ENCODE measurements at regions not wholly inside any gene's neighbourhood (a gene's known extent, or its start where the extent isn't known, plus 50 kb on each side); places are given as distances from the start of the nearest gene placed in this dataset.
A peak's percentile ranks its signal among the peaks of the same experiment; 100 is the strongest.

- DNase-seq = no peak
These were observed 419.9 kb downstream of the TDRD15 start for GRCh38 chr2:21543630-21544029.

DNA sequence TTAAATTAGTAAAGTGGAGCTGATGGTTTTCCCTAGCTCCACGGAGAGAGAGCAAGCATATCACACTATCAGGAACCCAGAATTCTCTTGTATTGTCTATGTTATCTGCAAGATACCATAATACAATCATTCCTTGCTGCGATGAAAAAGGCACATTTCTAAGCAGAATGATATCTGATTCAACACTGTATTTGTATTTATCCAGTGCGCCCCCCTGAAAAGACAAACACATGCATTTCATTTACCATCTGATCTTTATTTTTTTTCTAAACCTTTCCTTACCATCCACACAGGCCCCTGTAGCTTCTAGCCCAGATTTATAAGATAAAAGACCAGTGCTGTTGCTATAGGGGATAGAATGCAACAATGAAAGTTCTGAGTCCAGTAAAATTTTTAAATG lies 420.6 kb downstream of the TDRD15 start:
- no peak for DNase-seq

DNA sequence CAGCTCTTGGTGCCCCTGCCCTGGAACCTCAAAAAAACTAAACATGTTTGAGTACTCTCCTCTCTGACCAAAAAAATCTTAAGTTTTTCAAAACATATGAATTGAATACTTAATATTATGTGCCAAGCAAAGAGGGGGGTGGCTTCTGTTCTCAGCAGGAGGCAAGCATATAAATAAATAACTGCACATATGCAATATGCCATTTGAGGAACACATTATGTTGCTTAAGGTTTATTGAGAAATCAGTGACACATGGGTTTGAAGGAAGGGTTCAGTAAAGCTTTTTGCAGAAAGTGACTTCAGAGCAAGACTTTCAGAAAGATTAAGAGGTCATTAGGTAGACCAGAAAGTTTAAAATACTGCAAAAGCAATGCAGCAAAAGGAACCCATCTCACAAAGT lies 429.2 kb downstream of the TDRD15 start:
- DNase-seq = no peak

DNA sequence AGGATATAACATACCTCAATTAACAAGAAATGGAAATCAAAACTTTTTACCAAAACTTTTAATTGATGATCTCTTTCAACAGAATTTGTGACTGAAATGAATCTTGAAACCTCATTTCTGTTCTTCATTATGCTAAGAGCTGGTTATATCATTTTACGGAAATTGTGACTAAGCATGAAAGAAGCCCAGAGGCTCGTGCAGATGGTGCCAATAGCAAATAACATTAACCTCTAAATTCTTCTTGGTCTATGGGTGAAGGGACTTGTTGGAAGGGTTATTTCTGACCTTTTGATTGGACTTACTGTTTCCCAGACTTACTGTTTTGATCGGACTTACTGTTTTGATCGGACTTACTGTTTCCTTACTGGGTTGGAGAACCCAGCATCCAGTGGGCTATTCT lies 435.6 kb downstream of the TDRD15 start:
- DNase-seq = no peak

- no peak for DNase-seq
These were observed 438.2 kb downstream of the TDRD15 start for GRCh38 chr2:21561965-21562364.

- no peak for DNase-seq
These were observed 443.6 kb downstream of the TDRD15 start for GRCh38 chr2:21567395-21567794.

- no peak for DNase-seq
These were observed 447.9 kb downstream of the TDRD15 start for GRCh38 chr2:21571686-21572085.

- DNase-seq = no peak
These were observed 456.6 kb downstream of the TDRD15 start for GRCh38 chr2:21580391-21580790.

DNA sequence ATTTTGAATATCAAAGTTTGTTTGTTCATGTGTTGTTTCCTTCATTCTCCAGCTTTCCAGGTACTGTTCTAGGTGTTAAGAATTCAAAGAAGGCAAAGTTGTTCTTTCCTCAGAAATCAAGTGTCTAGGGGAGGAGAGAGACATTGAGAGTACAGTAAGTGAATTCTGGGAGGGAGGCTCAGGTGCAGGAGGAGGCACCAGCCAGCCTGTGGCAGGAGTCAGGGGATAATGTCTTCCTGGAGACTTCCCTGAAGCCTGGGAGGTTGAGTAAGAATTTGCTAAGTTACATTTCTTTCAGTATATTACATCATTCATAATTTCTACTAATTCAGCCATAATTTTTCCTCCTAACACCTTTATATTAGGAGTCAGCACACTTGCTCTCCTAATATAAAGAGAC lies 462.1 kb downstream of the TDRD15 start:
- no peak for DNase-seq

DNA sequence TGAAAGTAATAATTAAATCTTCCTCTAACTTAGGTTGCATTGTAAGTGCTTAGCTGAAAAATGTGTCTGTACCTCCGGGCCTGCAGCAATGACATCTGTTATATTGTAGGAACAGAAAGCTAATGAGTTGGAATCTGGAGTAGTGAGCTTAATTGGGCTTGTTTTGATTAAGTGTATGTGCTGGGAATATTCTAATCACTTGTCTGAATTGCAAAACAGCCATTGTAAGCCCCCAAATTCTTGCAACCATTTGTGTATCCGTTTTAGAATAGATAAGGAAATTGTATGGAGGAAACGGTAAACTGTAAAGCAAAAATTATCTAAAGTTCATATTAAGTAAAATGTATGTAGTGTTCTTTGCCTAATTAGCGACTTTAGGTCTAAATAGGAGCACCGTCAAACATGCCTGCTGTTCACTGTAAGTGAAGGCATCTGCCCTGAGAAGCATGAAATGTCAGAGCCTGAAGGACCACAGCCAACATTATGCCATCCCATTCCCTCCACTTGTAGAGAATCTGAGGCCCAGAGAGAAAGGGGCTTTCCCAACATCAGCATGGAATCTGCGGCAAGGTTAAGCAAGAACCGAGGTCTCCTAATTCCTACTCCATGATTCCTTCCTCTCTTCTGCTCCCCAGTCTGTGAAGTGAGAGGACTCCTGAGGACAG lies 466.4 kb downstream of the TDRD15 start:
- no peak for DNase-seq

DNA sequence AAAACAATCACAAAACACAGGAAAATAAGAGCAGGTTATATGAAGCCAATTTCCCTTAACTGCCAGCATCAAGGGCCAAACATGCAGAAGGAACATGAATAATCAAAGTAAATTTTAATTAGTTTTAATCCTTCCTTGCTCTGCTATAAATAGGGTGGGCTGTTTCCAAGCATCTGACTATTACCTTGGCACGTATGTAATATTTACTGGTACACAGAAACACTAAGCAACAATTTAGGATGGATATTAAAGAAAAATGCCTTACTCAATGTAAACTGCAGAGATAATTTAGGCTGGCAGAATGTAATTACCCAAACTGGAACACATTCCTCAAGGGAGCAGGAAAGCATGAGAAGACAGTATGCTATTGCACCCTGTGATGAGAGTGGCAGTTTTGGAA lies 468.2 kb downstream of the TDRD15 start:
- no peak for DNase-seq

DNA sequence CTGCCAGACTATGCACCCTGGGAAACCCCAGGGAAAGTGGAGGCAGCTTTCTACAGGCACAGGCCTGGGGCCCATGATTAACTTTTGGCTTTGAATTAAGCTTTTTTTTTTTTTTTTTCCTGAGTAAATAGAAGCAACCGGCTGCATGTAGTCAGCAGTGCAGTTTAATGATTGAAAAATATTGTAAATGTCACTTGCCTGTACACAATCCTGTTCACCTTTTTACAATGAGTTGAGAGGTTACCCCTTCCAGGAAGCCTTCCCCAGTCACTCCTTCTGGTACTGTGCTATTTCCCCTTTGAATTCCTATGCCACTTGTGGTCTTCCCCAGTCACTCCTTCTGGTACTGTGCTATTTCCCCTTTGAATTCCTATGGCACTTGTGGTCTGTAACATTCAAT lies 475.6 kb downstream of the TDRD15 start:
- no peak for DNase-seq

- no peak for DNase-seq
These were observed 479.0 kb downstream of the TDRD15 start for GRCh38 chr2:21602789-21603188.

DNA sequence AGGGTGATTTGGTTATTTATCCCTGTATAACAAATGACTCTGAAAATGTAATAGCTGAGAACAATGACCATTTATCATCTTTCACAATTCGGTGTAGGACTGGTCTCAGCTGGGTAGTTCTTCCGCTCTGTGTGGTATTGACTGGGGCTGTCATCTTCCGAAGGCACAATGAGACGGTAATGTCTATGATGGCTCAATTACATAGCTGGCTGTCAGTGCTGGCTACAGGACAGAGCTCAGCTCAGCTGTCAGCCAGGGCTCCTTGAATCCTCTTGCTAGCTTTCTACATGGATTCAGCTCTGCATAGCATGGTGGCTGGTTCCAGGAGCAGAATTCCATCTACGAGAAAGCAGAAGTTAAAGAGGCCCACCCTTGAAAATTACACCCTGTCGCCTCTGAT lies 483.8 kb downstream of the TDRD15 start:
- no peak for DNase-seq

DNA sequence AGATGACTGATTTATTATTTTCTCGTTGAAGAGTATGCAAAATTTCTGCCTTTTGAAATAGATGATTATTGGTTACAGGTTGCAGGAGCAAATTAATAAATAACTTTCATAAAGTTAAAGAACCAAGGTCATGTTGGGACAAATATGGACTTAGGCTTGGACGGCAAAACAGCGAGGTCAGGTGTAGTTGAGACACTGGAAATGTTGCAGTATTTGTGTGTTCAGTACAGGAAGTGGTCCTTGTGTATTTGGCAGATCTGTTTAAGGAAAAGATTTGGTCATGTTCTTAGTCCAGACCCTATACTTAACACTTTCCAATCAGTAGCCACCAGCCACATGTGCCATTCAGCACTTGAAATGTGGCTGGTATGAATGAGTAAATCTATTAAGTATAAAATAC lies 486.5 kb downstream of the TDRD15 start:
- no peak for DNase-seq

DNA sequence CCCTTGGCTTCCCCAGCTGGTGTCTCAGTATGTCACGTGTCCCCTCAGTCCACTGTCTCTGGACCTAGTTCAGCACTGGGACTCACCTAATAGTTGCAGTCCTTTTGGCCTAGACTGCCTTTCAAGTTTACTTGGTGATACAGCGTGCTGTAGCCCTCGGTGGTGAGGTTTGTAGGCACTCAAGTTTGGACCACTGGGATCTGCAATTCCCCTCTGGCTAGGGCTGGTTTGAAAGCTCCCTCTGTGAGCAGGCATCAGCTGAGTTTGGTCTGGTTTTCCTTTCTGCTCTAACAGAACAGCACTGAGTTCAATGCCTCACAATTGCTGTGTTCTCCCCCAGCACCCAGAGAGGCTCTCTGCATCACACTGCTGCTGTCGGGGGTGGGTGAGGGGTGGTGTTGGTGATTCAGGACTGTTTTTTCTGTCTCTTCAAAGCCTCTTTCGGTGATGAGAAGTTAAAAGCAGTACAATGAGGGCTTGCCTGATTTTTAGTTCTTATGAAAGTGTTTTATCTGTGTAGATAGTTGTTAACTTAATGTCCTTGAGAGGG lies 494.2 kb downstream of the TDRD15 start:
- no peak for DNase-seq

DNA sequence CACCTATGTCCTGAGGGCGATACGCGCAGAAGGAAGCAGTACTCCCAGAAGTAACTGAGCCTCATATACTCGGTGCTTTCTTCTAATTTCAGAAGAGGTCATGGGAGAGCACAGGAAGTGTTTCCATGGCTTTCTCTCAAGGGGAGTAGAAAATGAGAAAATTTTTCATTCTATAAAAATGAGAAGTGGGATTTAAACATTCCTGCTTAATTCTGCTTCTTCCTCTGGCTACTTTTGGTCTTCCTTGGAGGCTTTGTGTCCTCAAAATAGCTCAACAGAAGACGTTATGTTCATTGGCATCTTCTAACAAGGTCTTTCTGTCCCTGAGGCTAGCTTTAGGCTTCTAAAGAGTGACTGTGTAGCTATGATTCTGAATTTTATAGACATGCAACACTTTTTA lies 497.0 kb downstream of the TDRD15 start:
- DNase-seq = no peak

- DNase-seq = peak; percentile 1
These were observed 504.2 kb downstream of the TDRD15 start for GRCh38 chr2:21627938-21628337.

DNA sequence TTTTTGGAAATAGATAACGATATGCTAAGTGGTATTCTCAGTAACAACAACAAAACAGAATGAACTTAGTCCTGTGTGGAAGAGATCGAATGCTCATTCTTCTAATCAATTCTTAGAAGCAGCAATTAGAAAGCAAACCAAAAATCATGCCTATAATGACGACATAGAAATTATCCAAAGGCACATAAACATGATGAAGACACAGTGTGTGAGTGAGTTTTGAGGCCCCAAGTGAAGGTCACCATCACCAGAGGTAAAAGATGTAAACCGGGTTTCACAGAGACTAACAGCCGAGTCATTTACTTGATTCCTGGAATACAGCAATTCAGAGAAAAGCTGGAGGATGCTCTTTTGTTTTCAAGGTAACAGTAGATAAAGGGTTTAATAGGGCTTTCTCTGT lies 509.2 kb downstream of the TDRD15 start:
- no peak for DNase-seq

GRCh38 chr2:21633466-21633865 lies 509.7 kb downstream of the TDRD15 start:
- no peak for DNase-seq

- DNase-seq = no peak
These were observed 510.1 kb downstream of the TDRD15 start for GRCh38 chr2:21633911-21634310.

- DNase-seq = no peak
These were observed 516.3 kb downstream of the TDRD15 start for GRCh38 chr2:21640046-21640445.

DNA sequence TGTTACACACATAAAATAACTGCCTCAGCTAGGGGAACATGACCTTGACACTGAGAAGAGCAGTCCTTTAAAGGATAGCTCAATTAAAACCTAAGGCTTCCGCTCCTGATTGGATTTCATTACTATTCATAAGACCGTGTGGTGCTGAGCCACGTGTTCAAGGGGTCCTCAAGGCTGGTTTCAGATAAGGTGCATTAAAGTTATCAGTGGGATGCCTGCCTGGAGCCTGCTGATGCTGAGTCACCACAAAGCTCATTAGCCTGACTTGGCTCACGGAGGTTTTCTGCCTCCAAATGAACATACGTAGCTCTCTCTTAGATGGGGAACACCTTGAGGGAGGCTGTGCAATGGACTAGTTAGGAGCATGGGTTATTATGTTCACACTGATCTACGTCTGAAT lies 518.9 kb downstream of the TDRD15 start:
- DNase-seq = no peak

- no peak for DNase-seq
These were observed 519.4 kb downstream of the TDRD15 start for GRCh38 chr2:21643180-21643579.

DNA sequence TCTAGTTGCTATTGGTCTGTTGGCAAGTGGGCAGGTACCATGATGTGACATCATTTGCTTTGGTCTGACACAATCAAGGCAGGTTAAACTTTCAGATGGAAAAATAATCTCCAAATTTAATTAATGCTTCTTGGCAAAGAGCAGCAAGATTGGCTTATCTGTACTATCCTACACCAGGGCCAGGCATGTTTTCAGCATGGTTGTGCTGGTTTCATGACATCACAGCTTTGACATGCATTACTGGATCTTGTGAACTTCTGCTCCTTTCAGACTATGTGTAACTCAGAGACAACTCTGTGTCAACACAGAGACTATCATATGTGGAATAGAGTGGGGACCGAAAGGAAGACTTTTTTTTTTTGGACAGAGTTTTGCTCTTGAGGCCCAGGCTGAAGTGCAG lies 520.5 kb downstream of the TDRD15 start:
- no peak for DNase-seq
